ENCODE measurements at regions not wholly inside any gene's neighbourhood (a gene's known extent, or its start where the extent isn't known, plus 50 kb on each side); places are given as distances from the start of the nearest gene placed in this dataset.

GRCh38 chr2:147547440-147547839 is 297.4 kb upstream of the ACVR2A start:
- DNase-seq (ENCODE audit: low spot score), result no peak
- ChIA-PET CTCF (no interaction called here), POLR2A (ENCODE audit: low non-redundant PET) (no interaction called here)
- no peak for TF ChIP-seq CTCF (conservative IDR thresholded peaks at IDR 0.05; ENCODE audit: low read depth)
- H3K27ac ChIP-seq, result no peak overlapping the region

- no peak for TF ChIP-seq CTCF (conservative IDR thresholded peaks at IDR 0.05; ENCODE audit: low read depth)
- no peak overlapping the region for H3K27ac ChIP-seq
- no peak for DNase-seq (ENCODE audit: low spot score)
- ChIA-PET CTCF (no interaction called here), POLR2A (ENCODE audit: low non-redundant PET) (no interaction called here)
Observed at GRCh38 chr2:147546109-147546508, 298.7 kb upstream of the ACVR2A start.

- no peak for TF ChIP-seq CTCF (conservative IDR thresholded peaks at IDR 0.05; ENCODE audit: low read depth)
- ChIA-PET POLR2A (ENCODE audit: low non-redundant PET) (no interaction called here), CTCF (no interaction called here)
- no peak overlapping the region for H3K27ac ChIP-seq
- no peak for DNase-seq (ENCODE audit: low spot score)
Observed at GRCh38 chr2:147543056-147543455, 301.8 kb upstream of the ACVR2A start.

- ChIA-PET CTCF (no interaction called here), POLR2A (ENCODE audit: low non-redundant PET) (no interaction called here)
Observed at GRCh38 chr2:147542351-147542750, 302.5 kb upstream of the ACVR2A start.

GRCh38 chr2:147541314-147541713 is 303.5 kb upstream of the ACVR2A start:
- no peak overlapping the region for H3K27ac ChIP-seq
- TF ChIP-seq CTCF (conservative IDR thresholded peaks at IDR 0.05; ENCODE audit: low read depth), result no peak
- no peak for DNase-seq (ENCODE audit: low spot score)
- POLR2A ChIA-PET (ENCODE audit: low non-redundant PET), result no interaction called here
- CTCF ChIA-PET, result no interaction called here

More at GRCh38 chr2:147542351-147542750, 302.5 kb upstream of the ACVR2A start:
- H3K27ac ChIP-seq, result no peak overlapping the region
- TF ChIP-seq CTCF (conservative IDR thresholded peaks at IDR 0.05; ENCODE audit: low read depth), result no peak
- no peak for DNase-seq (ENCODE audit: low spot score)

GRCh38 chr2:147538821-147539220 is 306.0 kb upstream of the ACVR2A start:
- no peak for DNase-seq (ENCODE audit: low spot score)
- POLR2A ChIA-PET (ENCODE audit: low non-redundant PET), result no interaction called here

More at GRCh38 chr2:147538821-147539220, 306.0 kb upstream of the ACVR2A start:
- CTCF ChIA-PET, result no interaction called here
- TF ChIP-seq CTCF (conservative IDR thresholded peaks at IDR 0.05; ENCODE audit: low read depth), result no peak
- H3K27ac ChIP-seq, result no peak overlapping the region
